NCI-H748 treated with DMSO at 0.1 percent for 48 hours (cell line): ENCODE measurements at regions not wholly inside any gene's neighbourhood (a gene's known extent, or its start where the extent isn't known, plus 50 kb on each side); places are given as distances from the start of the nearest gene placed in this dataset.

Experiments
- DNase-seq: peaks from one replicate; lab custom pipeline; 2025; lab: John Stamatoyannopoulos, UW

GRCh38 chr16:54477714-54478113 is 191.1 kb upstream of the IRX3 start:
- no peak for DNase-seq

DNA sequence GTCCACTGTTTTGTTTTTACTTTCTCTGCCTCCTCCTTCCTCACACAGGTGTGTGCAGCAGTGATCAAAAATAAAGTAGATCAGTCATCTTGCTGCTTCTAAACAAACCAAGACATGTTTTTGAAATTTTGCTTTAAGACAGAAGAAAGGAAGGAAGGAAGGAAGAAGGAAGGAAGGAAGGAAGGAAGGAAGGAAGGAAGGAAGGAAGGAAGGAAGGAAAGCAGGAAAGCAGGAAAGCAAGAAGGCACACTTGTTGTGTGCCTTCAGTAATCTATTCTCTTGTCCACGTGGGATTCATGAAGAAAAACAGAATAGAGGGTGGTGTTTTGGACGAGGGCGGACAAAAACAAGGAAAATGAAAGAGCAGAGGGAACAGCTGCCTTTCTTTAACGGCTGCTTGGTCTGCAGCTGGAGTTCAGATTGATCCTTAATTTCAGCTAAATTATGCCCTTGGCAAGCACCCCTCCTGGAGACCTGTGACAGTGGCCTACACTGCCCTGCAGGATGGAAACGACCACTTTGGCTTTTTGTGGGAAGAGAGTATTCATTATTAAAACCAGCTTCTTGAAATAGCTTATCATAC is 188.5 kb upstream of the IRX3 start:
- no peak for DNase-seq

GRCh38 chr16:54473226-54473993 is 186.8 kb upstream of the IRX3 start:
- DNase-seq: no peak

- no peak for DNase-seq
Measured at GRCh38 chr16:54467398-54467797, 180.8 kb upstream of the IRX3 start.

- peak; percentile 45 for DNase-seq
Measured at GRCh38 chr16:54466233-54466632, 179.6 kb upstream of the IRX3 start.

- no peak for DNase-seq
Measured at GRCh38 chr16:54465063-54465462, 178.5 kb upstream of the IRX3 start.

- DNase-seq: no peak
Measured at GRCh38 chr16:54462771-54463170, 176.2 kb upstream of the IRX3 start.

DNA sequence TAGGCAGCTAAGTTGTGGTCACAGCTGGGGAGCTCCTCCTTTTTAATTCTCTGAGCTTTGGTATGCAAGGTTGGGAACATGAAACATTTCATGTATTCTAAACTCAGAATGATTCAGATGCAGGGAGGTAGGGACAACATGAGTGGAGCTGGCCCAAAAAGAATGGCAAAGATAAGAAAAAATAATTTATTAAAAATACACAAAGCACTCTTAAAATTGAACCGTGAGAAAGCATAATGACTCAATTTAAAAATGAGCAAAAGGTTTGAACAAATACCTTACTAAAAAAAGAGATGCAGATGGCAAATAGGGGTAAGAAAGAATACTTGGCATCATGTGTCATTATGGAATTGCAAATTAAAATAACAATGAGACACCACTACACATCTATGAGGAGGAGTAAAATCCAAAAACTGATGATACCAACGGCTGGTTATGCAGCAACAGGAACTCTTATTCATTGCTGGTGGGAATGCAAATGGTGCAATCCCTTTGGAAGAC is 175.6 kb upstream of the IRX3 start:
- DNase-seq: no peak

GRCh38 chr16:54460263-54460860 is 173.8 kb upstream of the IRX3 start:
- DNase-seq: no peak

GRCh38 chr16:54459509-54460262 is 173.1 kb upstream of the IRX3 start:
- DNase-seq: no peak

DNA sequence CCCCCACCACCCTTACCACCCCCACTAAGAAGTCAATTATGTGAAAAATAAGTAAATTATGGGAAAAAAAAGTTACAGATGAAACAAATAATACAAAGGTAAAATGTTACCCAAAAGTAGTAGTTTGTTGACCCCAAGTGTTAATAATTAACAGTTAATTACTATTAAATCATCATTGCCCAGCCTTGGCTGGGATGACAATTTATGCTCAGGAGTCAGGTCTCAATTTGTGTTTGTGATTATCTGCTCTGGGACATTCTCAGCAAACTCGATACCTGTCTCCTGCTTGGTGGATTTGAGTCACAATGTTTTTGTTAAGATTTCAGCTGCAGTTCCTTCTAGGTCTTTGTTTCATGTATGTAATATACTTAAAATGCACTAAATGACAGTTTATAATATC is 172.3 kb upstream of the IRX3 start:
- DNase-seq: no peak

GRCh38 chr16:54456291-54456690 is 169.7 kb upstream of the IRX3 start:
- no peak for DNase-seq

DNA sequence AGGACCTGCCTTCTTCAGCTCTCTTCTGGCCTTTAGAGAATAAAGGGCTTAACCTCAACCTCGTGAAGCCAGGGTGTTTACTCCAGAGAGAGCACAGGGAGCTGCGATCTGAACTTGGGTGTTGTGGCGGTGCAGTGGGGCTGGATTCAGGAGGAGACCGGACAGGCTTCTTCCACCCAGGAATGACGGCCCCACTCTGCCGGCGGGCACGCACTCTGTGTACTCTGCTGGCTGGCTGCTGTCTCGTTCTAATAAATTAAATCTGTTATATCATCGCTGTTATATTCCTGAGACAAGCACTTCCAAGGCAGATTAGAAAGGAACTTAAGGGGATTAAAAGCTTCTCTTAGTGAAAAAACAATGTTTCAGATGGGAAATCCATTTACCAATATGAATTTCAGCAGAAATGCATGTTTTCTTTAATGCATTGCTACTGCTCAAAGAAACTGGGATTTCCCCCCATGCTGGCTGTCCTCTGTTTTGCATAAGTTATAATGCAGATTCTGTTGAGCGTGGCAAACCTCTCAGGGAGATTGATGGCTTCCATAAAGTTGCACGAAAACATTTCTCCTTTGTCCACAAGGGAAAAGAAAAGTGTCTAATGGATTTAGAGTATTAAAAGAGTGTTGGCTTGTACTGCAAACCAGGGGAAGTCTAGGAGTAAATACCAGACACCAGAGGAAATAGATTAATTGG is 168.6 kb upstream of the IRX3 start:
- DNase-seq: no peak

GRCh38 chr16:54454616-54455015 is 168.0 kb upstream of the IRX3 start:
- no peak for DNase-seq

DNA sequence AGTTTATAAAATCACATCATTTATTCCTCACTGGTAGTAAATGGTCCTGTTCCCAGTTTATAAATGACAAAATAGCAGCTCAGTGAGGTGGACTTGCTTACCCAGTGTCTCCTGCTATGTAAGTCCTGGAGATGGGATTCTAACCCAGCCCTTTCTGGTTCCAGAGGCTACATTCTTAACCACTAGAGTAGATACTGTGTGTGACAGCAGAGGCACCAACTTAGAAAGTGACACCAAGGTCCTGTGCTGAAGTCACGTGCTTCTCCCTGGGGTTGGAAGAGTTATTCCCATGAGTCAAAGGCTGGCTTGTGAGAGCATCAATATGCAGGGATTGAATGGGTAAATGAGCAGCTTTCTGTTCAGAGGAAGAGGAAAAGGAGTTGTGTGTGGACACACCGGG is 167.3 kb upstream of the IRX3 start:
- DNase-seq: no peak

GRCh38 chr16:54447576-54448440 is 161.2 kb upstream of the IRX3 start:
- no peak for DNase-seq

DNA sequence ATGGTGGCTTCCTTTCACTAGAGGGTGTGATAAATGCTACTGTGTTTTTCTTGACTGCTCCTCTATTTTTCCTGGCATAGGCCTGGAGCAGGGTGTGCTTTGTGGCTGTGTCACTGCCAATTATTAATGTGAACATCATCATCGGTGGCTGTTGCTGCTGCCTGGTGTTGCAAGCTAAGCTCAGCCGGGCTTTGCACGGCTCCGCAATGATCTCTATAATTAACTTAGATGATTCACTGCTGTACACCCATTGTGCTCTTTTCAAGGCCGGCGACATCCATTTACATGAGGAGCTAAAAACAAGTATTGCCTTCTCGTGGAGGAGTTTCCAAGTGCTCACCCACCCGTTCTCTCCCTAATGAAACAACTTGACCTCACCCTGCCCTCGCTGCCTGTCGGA is 160.1 kb upstream of the IRX3 start:
- DNase-seq: no peak

DNA sequence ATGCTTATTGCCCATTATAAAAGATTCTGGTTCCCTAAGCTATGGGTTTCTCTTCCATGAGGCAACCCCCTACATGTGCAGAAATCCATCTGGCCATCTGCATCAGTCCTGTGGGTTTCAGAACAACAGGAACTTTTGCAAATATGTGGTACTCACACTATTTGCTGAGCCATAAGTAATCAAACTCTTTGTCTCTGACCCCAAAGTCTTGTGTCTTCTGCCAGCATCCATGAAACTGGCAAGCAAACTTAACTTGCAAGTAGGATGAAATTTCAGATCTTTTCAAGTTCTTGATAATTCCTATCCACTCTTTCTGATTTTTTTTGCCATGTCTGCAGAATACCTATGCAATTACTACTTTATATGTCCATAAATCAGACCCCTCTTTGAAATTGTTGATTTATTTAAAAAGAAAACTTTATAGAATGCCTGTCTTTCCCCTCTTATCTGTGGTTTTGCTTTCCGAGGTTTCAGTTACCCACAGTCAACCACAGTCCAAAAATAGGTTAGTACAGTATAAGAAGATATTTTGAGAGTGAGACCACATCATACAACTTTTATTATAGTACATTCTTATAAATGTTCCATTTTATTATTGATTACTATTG is 158.4 kb upstream of the IRX3 start:
- DNase-seq: no peak

- DNase-seq: no peak
Measured at GRCh38 chr16:54443839-54444238, 157.3 kb upstream of the IRX3 start.

GRCh38 chr16:54443352-54443751 is 156.8 kb upstream of the IRX3 start:
- DNase-seq: no peak

DNA sequence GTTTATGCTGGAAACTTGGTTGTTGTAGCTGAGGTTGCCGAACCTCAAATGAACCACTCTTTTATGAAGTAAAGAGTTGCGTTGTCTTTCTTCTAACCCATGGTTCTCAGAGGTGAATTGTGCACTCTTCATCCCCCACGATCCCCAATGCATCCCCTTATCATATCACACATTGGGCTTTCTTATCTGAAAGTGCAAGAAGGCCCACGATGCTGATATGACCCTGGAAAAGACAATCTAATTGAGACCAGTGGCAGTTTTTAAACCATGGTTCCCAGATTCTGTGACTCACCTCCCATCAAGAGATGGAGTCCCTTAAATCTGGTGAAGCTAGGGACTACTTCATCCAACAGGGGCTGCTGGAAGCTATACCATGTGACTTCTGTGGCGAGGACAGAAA is 156.3 kb upstream of the IRX3 start:
- no peak for DNase-seq
